Kidney epithelial cell (primary cell): ENCODE measurements at regions not wholly inside any gene's neighbourhood (a gene's known extent, or its start where the extent isn't known, plus 50 kb on each side); places are given as distances from the start of the nearest gene placed in this dataset.
"Not testable (repeated sequence)": the region's sequence is repeated elsewhere in the genome, so short reads cannot be mapped to it uniquely, and the experiment has no call there.

Experiments
- DNase-seq: peaks from one replicate; pipeline ENCODE4 v3.0.0-alpha.2; 2010; ENCODE audit warnings: low read depth
- H3K27me3 ChIP-seq: 2 replicates; pipeline ENCODE4 v1.6.0; 2011; ENCODE audit warnings: low read length; ENCODE audit not compliant: control insufficient read depth, insufficient read depth
- H3K36me3 ChIP-seq: 2 replicates; pipeline ENCODE4 v1.5.1; 2011; ENCODE audit warnings: low read length; ENCODE audit not compliant: control insufficient read depth, insufficient read depth
- H3K4me3 ChIP-seq: 2 replicates; pipeline ENCODE4 v1.5.1; 2011; ENCODE audit warnings: low read depth, mild to moderate bottlenecking, control low read depth, low read length
- CTCF ChIP-seq: IDR thresholded peaks from 2 replicates; pipeline ENCODE4 v1.5.1; 2011; ENCODE audit warnings: mild to moderate bottlenecking, moderate library complexity, low read length, control low read depth, inconsistent platforms; ENCODE audit not compliant: insufficient read depth, poor library complexity, severe bottlenecking

DNA sequence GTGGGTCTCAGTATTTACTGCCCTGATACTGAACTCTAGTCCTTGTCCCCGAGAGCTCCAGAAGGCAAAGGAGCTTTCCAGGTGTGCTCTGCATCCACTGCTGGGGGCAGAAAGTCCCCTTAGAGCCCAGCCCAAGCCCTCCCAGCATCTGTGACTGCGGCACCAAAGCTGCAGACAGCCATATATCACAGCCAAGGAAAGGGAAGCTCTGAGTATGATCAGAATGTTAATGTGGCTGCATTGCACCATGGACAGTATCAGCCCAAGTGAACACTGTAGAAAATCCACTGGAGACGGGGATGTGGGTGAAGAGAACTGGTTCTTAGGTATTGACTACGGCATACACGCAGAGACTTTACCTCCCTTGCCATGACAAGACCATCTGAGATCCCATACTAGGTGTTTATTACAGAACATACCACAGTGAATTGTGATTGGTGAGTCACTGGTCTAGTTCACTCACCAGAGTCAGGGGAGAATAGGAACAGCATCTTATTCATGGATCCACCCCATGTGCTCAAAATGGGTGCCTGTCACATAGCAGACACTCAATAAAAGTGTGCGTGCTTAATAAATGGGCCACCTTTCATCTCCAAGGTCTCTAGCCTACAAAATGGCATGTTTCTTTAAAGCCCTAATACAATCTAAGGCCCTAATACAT is 170.3 kb downstream of the HHIPL2 start:
- Histone ChIP-seq H3K27me3 (no peaks in the 10 kb centered on the region), H3K4me3 (no peak overlapping the region), H3K36me3 (no peaks in the 10 kb centered on the region)
- no peak for DNase-seq
- TF ChIP-seq CTCF, result no peak

- not testable (repeated sequence) for DNase-seq, H3K4me3 ChIP-seq, H3K36me3 ChIP-seq, H3K27me3 ChIP-seq
Measured at GRCh38 chr1:222376791-222377190, 171.1 kb downstream of the HHIPL2 start.

GRCh38 chr1:222375701-222376100 is 172.2 kb downstream of the HHIPL2 start:
- no peak for TF ChIP-seq CTCF
- Histone ChIP-seq H3K27me3 (no peaks in the 10 kb centered on the region), H3K36me3 (no peaks in the 10 kb centered on the region), H3K4me3 (no peak overlapping the region)
- DNase-seq, result no peak

GRCh38 chr1:222373831-222374602 is 173.9 kb downstream of the HHIPL2 start:
- no peak for TF ChIP-seq CTCF
- H3K4me3 ChIP-seq, result no peak overlapping the region
- DNase-seq, result no peak
- H3K27me3 ChIP-seq, result no peaks in the 10 kb centered on the region
- no peaks in the 10 kb centered on the region for H3K36me3 ChIP-seq

- Histone ChIP-seq H3K27me3 (no peaks in the 10 kb centered on the region), H3K4me3 (no peak overlapping the region), H3K36me3 (no peaks in the 10 kb centered on the region)
- no peak for DNase-seq
- no peak for TF ChIP-seq CTCF
Measured at GRCh38 chr1:222373216-222373615, 174.7 kb downstream of the HHIPL2 start.

GRCh38 chr1:222372221-222372620 is 175.7 kb downstream of the HHIPL2 start:
- Histone ChIP-seq H3K36me3 (no peaks in the 10 kb centered on the region), H3K4me3 (no peak overlapping the region), H3K27me3 (no peaks in the 10 kb centered on the region)
- no peak for TF ChIP-seq CTCF
- no peak for DNase-seq
